ENCODE measurements at regions not wholly inside any gene's neighbourhood (a gene's known extent, or its start where the extent isn't known, plus 50 kb on each side); places are given as distances from the start of the nearest gene placed in this dataset.

GRCh38 chr18:22605736-22606135, 188.0 kb upstream of the CTAGE1 start:
- no peak for TF ChIP-seq CTCF (IDR thresholded peaks at IDR 0.05)
- TF ChIP-seq EZH2 (IDR thresholded peaks at IDR 0.05), result no peak
